ENCODE measurements at regions not wholly inside any gene's neighbourhood (a gene's known extent, or its start where the extent isn't known, plus 50 kb on each side); places are given as distances from the start of the nearest gene placed in this dataset.

DNA sequence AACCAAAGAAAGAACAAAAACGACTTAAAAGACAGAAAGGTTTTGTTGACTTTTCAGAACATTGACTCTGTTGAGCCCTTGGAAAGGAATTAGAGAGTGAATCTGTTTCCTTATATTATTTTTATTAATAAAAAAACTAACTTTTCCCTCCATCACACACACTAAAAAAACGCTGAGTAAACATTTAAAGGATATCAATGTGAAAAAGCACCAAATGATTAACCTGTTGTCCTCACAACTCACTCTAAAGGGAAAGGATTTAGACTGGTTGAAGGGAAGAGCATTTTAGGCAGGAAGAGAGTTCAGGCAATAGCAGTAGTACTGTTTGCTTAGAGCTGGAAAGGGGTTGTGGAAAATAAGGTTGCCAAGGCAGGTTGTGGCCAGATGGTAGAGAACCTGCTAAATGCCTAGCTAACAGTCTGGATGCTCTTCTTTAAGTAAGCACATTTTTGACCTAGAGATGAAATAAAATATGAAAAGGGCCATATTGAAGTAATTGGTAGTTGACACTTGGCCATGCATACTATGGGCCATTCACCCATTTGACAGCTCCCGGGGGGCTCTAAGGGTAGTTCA, 98.0 kb upstream of the NDP start:
- no peak overlapping the region for H2AFZ ChIP-seq (ENCODE audit: insufficient read depth, low read depth, low read length, poor library complexity, severe bottlenecking)
- H3K4me3 ChIP-seq (ENCODE audit: control extremely low read depth in 1 of 5, extremely low read depth in 1 of 5, insufficient read depth in 1 of 5, low read depth in 2 of 5, low read length in 4 of 5), result no peak overlapping the region
- H3K27me3 ChIP-seq (replicated peaks in 1 of 4; ENCODE audit: control extremely low read depth in 1 of 4, control insufficient read depth in 3 of 4, insufficient read depth in 4 of 4, low read length in 3 of 4), result no peaks in the 10 kb centered on the region
- DNase-seq, result no peak
- no peaks in the 10 kb centered on the region for H3K36me3 ChIP-seq (replicated peaks in 1 of 2; ENCODE audit: control extremely low read depth in 1 of 2, control insufficient read depth in 1 of 2, extremely low read depth in 1 of 2, insufficient read depth in 2 of 2, low read length in 1 of 2)
- no peaks in the 10 kb centered on the region for H3K4me1 ChIP-seq (ENCODE audit: control insufficient read depth in 2 of 2, insufficient read depth in 2 of 2, low read length in 2 of 2)
- H3K4me1 Mint-ChIP-seq, result no peaks in the 10 kb centered on the region
- no peaks in the 10 kb centered on the region for H3K9me3 ChIP-seq (ENCODE audit: control extremely low read depth in 1 of 3, control insufficient read depth in 2 of 3, insufficient read depth in 1 of 3, low read length in 2 of 3)
- H3K27me3 Mint-ChIP-seq, result peaks cover 5% of the 10 kb centered on the region
- H4K20me1 ChIP-seq (ENCODE audit: control insufficient read depth, insufficient read depth, low read length, poor library complexity, severe bottlenecking), result no peaks in the 10 kb centered on the region
- no peaks in the 10 kb centered on the region for H3K79me2 ChIP-seq (ENCODE audit: control insufficient read depth, insufficient read depth, low read length)
- WGBS (ENCODE audit: insufficient coverage), result no CpG with 5 or more reads among the region's 3 CpGs
- intact Hi-C loops (cut with micrococcal nuclease), result no loop called here
- no peak overlapping the region for H3K4me3 Mint-ChIP-seq
- no peak overlapping the region for H3K27ac Mint-ChIP-seq
- no peak overlapping the region for H3K4me2 ChIP-seq (replicated peaks; ENCODE audit: low read depth, low read length, poor library complexity, severe bottlenecking)
- POLR2A ChIA-PET, result no interaction called here
- no peaks in the 10 kb centered on the region for H3K9me3 Mint-ChIP-seq (ENCODE audit: insufficient read depth)
- no peak for ATAC-seq (ENCODE audit: low read depth)
- H3K27ac ChIP-seq (ENCODE audit: low read length in 2 of 2), result no peak overlapping the region
- CTCF ChIA-PET, result no interaction called here
- H3K9ac ChIP-seq (ENCODE audit: low read length), result no peak overlapping the region
- TF ChIP-seq EZH2 (IDR thresholded peaks at IDR 0.05; ENCODE audit: borderline replicate concordance, insufficient read depth, low read depth, low read length, poor library complexity, severe bottlenecking), result no peak
- TF ChIP-seq, protein P1, sequence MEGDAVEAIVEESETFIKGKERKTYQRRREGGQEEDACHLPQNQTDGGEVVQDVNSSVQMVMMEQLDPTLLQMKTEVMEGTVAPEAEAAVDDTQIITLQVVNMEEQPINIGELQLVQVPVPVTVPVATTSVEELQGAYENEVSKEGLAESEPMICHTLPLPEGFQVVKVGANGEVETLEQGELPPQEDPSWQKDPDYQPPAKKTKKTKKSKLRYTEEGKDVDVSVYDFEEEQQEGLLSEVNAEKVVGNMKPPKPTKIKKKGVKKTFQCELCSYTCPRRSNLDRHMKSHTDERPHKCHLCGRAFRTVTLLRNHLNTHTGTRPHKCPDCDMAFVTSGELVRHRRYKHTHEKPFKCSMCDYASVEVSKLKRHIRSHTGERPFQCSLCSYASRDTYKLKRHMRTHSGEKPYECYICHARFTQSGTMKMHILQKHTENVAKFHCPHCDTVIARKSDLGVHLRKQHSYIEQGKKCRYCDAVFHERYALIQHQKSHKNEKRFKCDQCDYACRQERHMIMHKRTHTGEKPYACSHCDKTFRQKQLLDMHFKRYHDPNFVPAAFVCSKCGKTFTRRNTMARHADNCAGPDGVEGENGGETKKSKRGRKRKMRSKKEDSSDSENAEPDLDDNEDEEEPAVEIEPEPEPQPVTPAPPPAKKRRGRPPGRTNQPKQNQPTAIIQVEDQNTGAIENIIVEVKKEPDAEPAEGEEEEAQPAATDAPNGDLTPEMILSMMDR (IDR thresholded peaks at IDR 0.05), result no peak

- no CpG with 5 or more reads among the region's 2 CpGs for WGBS (ENCODE audit: insufficient coverage)
- ChIA-PET CTCF (no interaction called here), POLR2A (no interaction called here)
- Mint-ChIP-seq H3K27ac (no peak overlapping the region), H3K4me3 (no peak overlapping the region), H3K9me3 (ENCODE audit: insufficient read depth) (no peaks in the 10 kb centered on the region), H3K4me1 (no peaks in the 10 kb centered on the region), H3K27me3 (peaks cover 1% of the 10 kb centered on the region)
- H3K9ac ChIP-seq (ENCODE audit: low read length), result no peak overlapping the region
- H3K4me3 ChIP-seq (ENCODE audit: control extremely low read depth in 1 of 5, extremely low read depth in 1 of 5, insufficient read depth in 1 of 5, low read depth in 2 of 5, low read length in 4 of 5), result no peak overlapping the region
- no peak overlapping the region for H3K4me2 ChIP-seq (replicated peaks; ENCODE audit: low read depth, low read length, poor library complexity, severe bottlenecking)
- H3K4me1 ChIP-seq (ENCODE audit: control insufficient read depth in 2 of 2, insufficient read depth in 2 of 2, low read length in 2 of 2), result no peaks in the 10 kb centered on the region
- TF ChIP-seq, protein P1 (IDR thresholded peaks at IDR 0.05), result no peak
- no peak for TF ChIP-seq EZH2 (IDR thresholded peaks at IDR 0.05; ENCODE audit: borderline replicate concordance, insufficient read depth, low read depth, low read length, poor library complexity, severe bottlenecking)
- no peak overlapping the region for H2AFZ ChIP-seq (ENCODE audit: insufficient read depth, low read depth, low read length, poor library complexity, severe bottlenecking)
- H3K79me2 ChIP-seq (ENCODE audit: control insufficient read depth, insufficient read depth, low read length), result no peaks in the 10 kb centered on the region
- H3K27me3 ChIP-seq (replicated peaks in 1 of 4; ENCODE audit: control extremely low read depth in 1 of 4, control insufficient read depth in 3 of 4, insufficient read depth in 4 of 4, low read length in 3 of 4), result no peaks in the 10 kb centered on the region
- intact Hi-C loops (cut with micrococcal nuclease), result no loop called here
- no peaks in the 10 kb centered on the region for H4K20me1 ChIP-seq (ENCODE audit: control insufficient read depth, insufficient read depth, low read length, poor library complexity, severe bottlenecking)
- no peak overlapping the region for H3K27ac ChIP-seq (ENCODE audit: low read length in 2 of 2)
- H3K9me3 ChIP-seq (ENCODE audit: control extremely low read depth in 1 of 3, control insufficient read depth in 2 of 3, insufficient read depth in 1 of 3, low read length in 2 of 3), result no peaks in the 10 kb centered on the region
- ATAC-seq (ENCODE audit: low read depth), result no peak
- no peaks in the 10 kb centered on the region for H3K36me3 ChIP-seq (replicated peaks in 1 of 2; ENCODE audit: control extremely low read depth in 1 of 2, control insufficient read depth in 1 of 2, extremely low read depth in 1 of 2, insufficient read depth in 2 of 2, low read length in 1 of 2)
- DNase-seq, result no peak
Measured at GRCh38 chrX:44068043-44068442, 94.9 kb upstream of the NDP start.
